Myocyte (in vitro differentiated cells): ENCODE measurements at regions not wholly inside any gene's neighbourhood (a gene's known extent, or its start where the extent isn't known, plus 50 kb on each side); places are given as distances from the start of the nearest gene placed in this dataset.

Experiments used
- DNase-seq: peaks from one replicate; pipeline ENCODE4 v3.0.0-alpha.2; 2012; ENCODE audit warnings: low read depth

GRCh38 chr1:71190843-71191242 lies 110.0 kb upstream of the ZRANB2 start:
- DNase-seq = no peak

- no peak for DNase-seq
Observed at GRCh38 chr1:71184410-71184809, 103.6 kb upstream of the ZRANB2 start.

- DNase-seq = no peak
Observed at GRCh38 chr1:71179997-71180396, 99.2 kb upstream of the ZRANB2 start.

- no peak for DNase-seq
Observed at GRCh38 chr1:71170925-71171324, 90.1 kb upstream of the ZRANB2 start.

- DNase-seq = no peak
Observed at GRCh38 chr1:71167505-71167904, 86.7 kb upstream of the ZRANB2 start.

- DNase-seq = peak; percentile 48
Observed at GRCh38 chr1:71166178-71167173, 85.6 kb upstream of the ZRANB2 start.

- DNase-seq = no peak
Observed at GRCh38 chr1:71157715-71158114, 76.9 kb upstream of the ZRANB2 start.

- DNase-seq = no peak
Observed at GRCh38 chr1:71157151-71157550, 76.3 kb upstream of the ZRANB2 start.

- no peak for DNase-seq
Observed at GRCh38 chr1:71156590-71156989, 75.8 kb upstream of the ZRANB2 start.

GRCh38 chr1:71154429-71154828 lies 73.6 kb upstream of the ZRANB2 start:
- no peak for DNase-seq

- DNase-seq = no peak
Observed at GRCh38 chr1:71153826-71154225, 73.0 kb upstream of the ZRANB2 start.

- no peak for DNase-seq
Observed at GRCh38 chr1:71147637-71148360, 67.0 kb upstream of the ZRANB2 start.

GRCh38 chr1:71135571-71135970 lies 54.7 kb upstream of the ZRANB2 start:
- DNase-seq = peak; percentile 64
